ENCODE measurements at regions not wholly inside any gene's neighbourhood (a gene's known extent, or its start where the extent isn't known, plus 50 kb on each side); places are given as distances from the start of the nearest gene placed in this dataset.

GRCh38 chr4:110735686-110736085, 112.8 kb upstream of the PITX2 start:
- H3K36me3 ChIP-seq (ENCODE audit: insufficient read depth, insufficient read length, low read length): no peaks in the 10 kb centered on the region
- H3K27me3 ChIP-seq (ENCODE audit: insufficient read depth, insufficient read length): no peaks in the 10 kb centered on the region
- no peaks in the 10 kb centered on the region for H3K4me1 ChIP-seq (ENCODE audit: insufficient read depth, insufficient read length)
- no peaks in the 10 kb centered on the region for H3K9me3 ChIP-seq (ENCODE audit: insufficient read depth, low read length)
- no peak for TF ChIP-seq ZNF274 (IDR thresholded peaks at IDR 0.05; ENCODE audit: low read depth, low read length)
- no peak for TF ChIP-seq YY1 (IDR thresholded peaks at IDR 0.05; ENCODE audit: insufficient read depth, insufficient read length)
- no peak for TF ChIP-seq SUZ12 (IDR thresholded peaks at IDR 0.05; ENCODE audit: extremely low read depth, insufficient read depth, insufficient read length)
- H3K9ac ChIP-seq (ENCODE audit: insufficient read length, low read depth): no peak overlapping the region
- no peak overlapping the region for H3K4me3 ChIP-seq (ENCODE audit: insufficient read length, low read depth)
- no peak for DNase-seq (ENCODE audit: low read depth, low spot score)

- H3K4me3 ChIP-seq (ENCODE audit: insufficient read length, low read depth): no peak overlapping the region
- H3K36me3 ChIP-seq (ENCODE audit: insufficient read depth, insufficient read length, low read length): no peaks in the 10 kb centered on the region
- H3K4me1 ChIP-seq (ENCODE audit: insufficient read depth, insufficient read length): no peaks in the 10 kb centered on the region
- no peaks in the 10 kb centered on the region for H3K9me3 ChIP-seq (ENCODE audit: insufficient read depth, low read length)
- H3K9ac ChIP-seq (ENCODE audit: insufficient read length, low read depth): no peak overlapping the region
- DNase-seq (ENCODE audit: low read depth, low spot score): no peak
- no peaks in the 10 kb centered on the region for H3K27me3 ChIP-seq (ENCODE audit: insufficient read depth, insufficient read length)
- TF ChIP-seq YY1 (IDR thresholded peaks at IDR 0.05; ENCODE audit: insufficient read depth, insufficient read length) (no peak), SUZ12 (IDR thresholded peaks at IDR 0.05; ENCODE audit: extremely low read depth, insufficient read depth, insufficient read length) (no peak), ZNF274 (IDR thresholded peaks at IDR 0.05; ENCODE audit: low read depth, low read length) (no peak)
Measured at GRCh38 chr4:110737931-110738330, 115.1 kb upstream of the PITX2 start.

GRCh38 chr4:110742143-110742542, 119.3 kb upstream of the PITX2 start:
- DNase-seq (ENCODE audit: low read depth, low spot score): no peak
- Histone ChIP-seq H3K27me3 (ENCODE audit: insufficient read depth, insufficient read length) (no peaks in the 10 kb centered on the region), H3K4me3 (ENCODE audit: insufficient read length, low read depth) (no peak overlapping the region), H3K4me1 (ENCODE audit: insufficient read depth, insufficient read length) (no peaks in the 10 kb centered on the region), H3K36me3 (ENCODE audit: insufficient read depth, insufficient read length, low read length) (no peaks in the 10 kb centered on the region), H3K9me3 (ENCODE audit: insufficient read depth, low read length) (no peaks in the 10 kb centered on the region), H3K9ac (ENCODE audit: insufficient read length, low read depth) (no peak overlapping the region)
- TF ChIP-seq SUZ12 (IDR thresholded peaks at IDR 0.05; ENCODE audit: extremely low read depth, insufficient read depth, insufficient read length): no peak
- TF ChIP-seq YY1 (IDR thresholded peaks at IDR 0.05; ENCODE audit: insufficient read depth, insufficient read length): no peak
- no peak for TF ChIP-seq ZNF274 (IDR thresholded peaks at IDR 0.05; ENCODE audit: low read depth, low read length)

GRCh38 chr4:110748071-110748470, 125.2 kb upstream of the PITX2 start:
- no peak for TF ChIP-seq SUZ12 (IDR thresholded peaks at IDR 0.05; ENCODE audit: extremely low read depth, insufficient read depth, insufficient read length)
- DNase-seq (ENCODE audit: low read depth, low spot score): no peak
- H3K9me3 ChIP-seq (ENCODE audit: insufficient read depth, low read length): no peaks in the 10 kb centered on the region
- H3K9ac ChIP-seq (ENCODE audit: insufficient read length, low read depth): no peak overlapping the region
- no peak overlapping the region for H3K4me3 ChIP-seq (ENCODE audit: insufficient read length, low read depth)
- no peaks in the 10 kb centered on the region for H3K4me1 ChIP-seq (ENCODE audit: insufficient read depth, insufficient read length)
- H3K36me3 ChIP-seq (ENCODE audit: insufficient read depth, insufficient read length, low read length): no peaks in the 10 kb centered on the region
- no peaks in the 10 kb centered on the region for H3K27me3 ChIP-seq (ENCODE audit: insufficient read depth, insufficient read length)

GRCh38 chr4:110751183-110751582, 128.3 kb upstream of the PITX2 start:
- Histone ChIP-seq H3K4me3 (ENCODE audit: insufficient read length, low read depth) (no peak overlapping the region), H3K27me3 (ENCODE audit: insufficient read depth, insufficient read length) (no peaks in the 10 kb centered on the region), H3K9me3 (ENCODE audit: insufficient read depth, low read length) (no peaks in the 10 kb centered on the region), H3K36me3 (ENCODE audit: insufficient read depth, insufficient read length, low read length) (no peaks in the 10 kb centered on the region), H3K9ac (ENCODE audit: insufficient read length, low read depth) (no peak overlapping the region), H3K4me1 (ENCODE audit: insufficient read depth, insufficient read length) (no peaks in the 10 kb centered on the region)
- DNase-seq (ENCODE audit: low read depth, low spot score): no peak
- TF ChIP-seq YY1 (IDR thresholded peaks at IDR 0.05; ENCODE audit: insufficient read depth, insufficient read length) (no peak), ZNF274 (IDR thresholded peaks at IDR 0.05; ENCODE audit: low read depth, low read length) (no peak), SUZ12 (IDR thresholded peaks at IDR 0.05; ENCODE audit: extremely low read depth, insufficient read depth, insufficient read length) (no peak)

- Histone ChIP-seq H3K4me3 (ENCODE audit: insufficient read length, low read depth) (no peak overlapping the region), H3K27me3 (ENCODE audit: insufficient read depth, insufficient read length) (no peaks in the 10 kb centered on the region), H3K9me3 (ENCODE audit: insufficient read depth, low read length) (no peaks in the 10 kb centered on the region), H3K36me3 (ENCODE audit: insufficient read depth, insufficient read length, low read length) (no peaks in the 10 kb centered on the region), H3K4me1 (ENCODE audit: insufficient read depth, insufficient read length) (no peaks in the 10 kb centered on the region), H3K9ac (ENCODE audit: insufficient read length, low read depth) (no peak overlapping the region)
- no peak for DNase-seq (ENCODE audit: low read depth, low spot score)
- no peak for TF ChIP-seq SUZ12 (IDR thresholded peaks at IDR 0.05; ENCODE audit: extremely low read depth, insufficient read depth, insufficient read length)
- TF ChIP-seq YY1 (IDR thresholded peaks at IDR 0.05; ENCODE audit: insufficient read depth, insufficient read length): no peak
- TF ChIP-seq ZNF274 (IDR thresholded peaks at IDR 0.05; ENCODE audit: low read depth, low read length): no peak
Measured at GRCh38 chr4:110751986-110752385, 129.1 kb upstream of the PITX2 start.

- TF ChIP-seq SUZ12 (IDR thresholded peaks at IDR 0.05; ENCODE audit: extremely low read depth, insufficient read depth, insufficient read length): no peak
- TF ChIP-seq YY1 (IDR thresholded peaks at IDR 0.05; ENCODE audit: insufficient read depth, insufficient read length): no peak
- TF ChIP-seq ZNF274 (IDR thresholded peaks at IDR 0.05; ENCODE audit: low read depth, low read length): no peak
- H3K9ac ChIP-seq (ENCODE audit: insufficient read length, low read depth): no peak overlapping the region
- no peak overlapping the region for H3K4me3 ChIP-seq (ENCODE audit: insufficient read length, low read depth)
- no peak for DNase-seq (ENCODE audit: low read depth, low spot score)
- H3K4me1 ChIP-seq (ENCODE audit: insufficient read depth, insufficient read length): no peaks in the 10 kb centered on the region
- no peaks in the 10 kb centered on the region for H3K9me3 ChIP-seq (ENCODE audit: insufficient read depth, low read length)
- H3K36me3 ChIP-seq (ENCODE audit: insufficient read depth, insufficient read length, low read length): no peaks in the 10 kb centered on the region
- no peaks in the 10 kb centered on the region for H3K27me3 ChIP-seq (ENCODE audit: insufficient read depth, insufficient read length)
Measured at GRCh38 chr4:110753466-110753865, 130.6 kb upstream of the PITX2 start.

- Histone ChIP-seq H3K4me3 (ENCODE audit: insufficient read length, low read depth) (no peak overlapping the region), H3K9ac (ENCODE audit: insufficient read length, low read depth) (no peak overlapping the region), H3K4me1 (ENCODE audit: insufficient read depth, insufficient read length) (no peaks in the 10 kb centered on the region), H3K36me3 (ENCODE audit: insufficient read depth, insufficient read length, low read length) (no peaks in the 10 kb centered on the region), H3K9me3 (ENCODE audit: insufficient read depth, low read length) (no peaks in the 10 kb centered on the region), H3K27me3 (ENCODE audit: insufficient read depth, insufficient read length) (no peaks in the 10 kb centered on the region)
- DNase-seq (ENCODE audit: low read depth, low spot score): no peak
- TF ChIP-seq YY1 (IDR thresholded peaks at IDR 0.05; ENCODE audit: insufficient read depth, insufficient read length) (no peak), ZNF274 (IDR thresholded peaks at IDR 0.05; ENCODE audit: low read depth, low read length) (no peak), SUZ12 (IDR thresholded peaks at IDR 0.05; ENCODE audit: extremely low read depth, insufficient read depth, insufficient read length) (no peak)
Measured at GRCh38 chr4:110754716-110755115, 131.8 kb upstream of the PITX2 start.

All from NT2/D1 (cell line).